ENCODE measurements at regions not wholly inside any gene's neighbourhood (a gene's known extent, or its start where the extent isn't known, plus 50 kb on each side); places are given as distances from the start of the nearest gene placed in this dataset.
"Not testable (repeated sequence)": the region's sequence is repeated elsewhere in the genome, so short reads cannot be mapped to it uniquely, and the experiment has no call there.

GRCh38 chr13:89011615-89012014, 1340.4 kb downstream of the SLITRK5 start:
- H3K36me3 Mint-ChIP-seq: no peaks in the 10 kb centered on the region
- no peak for DNase-seq
- H3K9me3 Mint-ChIP-seq: peaks cover 0 to 4% (median 0%) of the 10 kb centered on the region in 6 donors
- H3K27me3 Mint-ChIP-seq (ENCODE audit: low read depth in 3 of 3): peaks cover 0 to 6% (median 1%) of the 10 kb centered on the region in 3 donors
- H3K4me3 Mint-ChIP-seq: no peak overlapping the region
- no peaks in the 10 kb centered on the region for H3K4me1 Mint-ChIP-seq
- H3K27ac Mint-ChIP-seq: no peak overlapping the region

GRCh38 chr13:89027694-89028306, 1356.6 kb downstream of the SLITRK5 start:
- no peak for DNase-seq
- peaks cover 0 to 6% (median 0%) of the 10 kb centered on the region in 6 donors for H3K9me3 Mint-ChIP-seq
- H3K27ac Mint-ChIP-seq: no peak overlapping the region
- peaks cover 0 to 11% (median 0%) of the 10 kb centered on the region in 3 donors for H3K36me3 Mint-ChIP-seq
- H3K4me1 Mint-ChIP-seq: no peaks in the 10 kb centered on the region
- no peak overlapping the region for H3K4me3 Mint-ChIP-seq
- H3K27me3 Mint-ChIP-seq (ENCODE audit: low read depth in 3 of 3): peaks cover 1 to 3% (median 3%) of the 10 kb centered on the region in 3 donors

GRCh38 chr13:89029062-89029461, 1357.9 kb downstream of the SLITRK5 start:
- H3K27ac Mint-ChIP-seq: no peak overlapping the region
- peaks cover 5 to 18% (median 6%) of the 10 kb centered on the region in 3 donors for H3K36me3 Mint-ChIP-seq
- peaks cover 0 to 3% (median 3%) of the 10 kb centered on the region in 3 donors for H3K27me3 Mint-ChIP-seq (ENCODE audit: low read depth in 3 of 3)
- no peaks in the 10 kb centered on the region for H3K4me1 Mint-ChIP-seq
- H3K9me3 Mint-ChIP-seq: peaks cover 0 to 6% (median 4%) of the 10 kb centered on the region in 6 donors
- DNase-seq: no peak
- no peak overlapping the region for H3K4me3 Mint-ChIP-seq

GRCh38 chr13:89034015-89034414, 1362.8 kb downstream of the SLITRK5 start:
- Mint-ChIP-seq H3K4me1 (no peaks in the 10 kb centered on the region), H3K27me3 (ENCODE audit: low read depth in 3 of 3) (peaks cover 0 to 2% (median 0%) of the 10 kb centered on the region in 3 donors), H3K9me3 (peaks cover 0 to 8% (median 3%) of the 10 kb centered on the region in 6 donors), H3K27ac (no peak overlapping the region), H3K4me3 (no peak overlapping the region), H3K36me3 (peaks cover 5 to 13% (median 6%) of the 10 kb centered on the region in 3 donors)
- no peak for DNase-seq

- Mint-ChIP-seq H3K27ac (no peak overlapping the region), H3K4me1 (no peaks in the 10 kb centered on the region), H3K4me3 (no peak overlapping the region), H3K9me3 (peaks cover 0 to 3% (median 0%) of the 10 kb centered on the region in 6 donors), H3K36me3 (no peaks in the 10 kb centered on the region), H3K27me3 (ENCODE audit: low read depth in 3 of 3) (peaks cover 0 to 2% (median 0%) of the 10 kb centered on the region in 3 donors)
- DNase-seq: no peak
Observed at GRCh38 chr13:89052699-89053098, 1381.5 kb downstream of the SLITRK5 start.

- H3K4me1 Mint-ChIP-seq: no peaks in the 10 kb centered on the region
- H3K9me3 Mint-ChIP-seq: peaks cover 0 to 3% (median 0%) of the 10 kb centered on the region in 6 donors
- H3K27me3 Mint-ChIP-seq (ENCODE audit: low read depth in 3 of 3): peaks cover 0 to 2% (median 0%) of the 10 kb centered on the region in 3 donors
- H3K4me3 Mint-ChIP-seq: no peak overlapping the region
- no peaks in the 10 kb centered on the region for H3K36me3 Mint-ChIP-seq
- DNase-seq: no peak
- H3K27ac Mint-ChIP-seq: no peak overlapping the region
Observed at GRCh38 chr13:89053418-89053817, 1382.2 kb downstream of the SLITRK5 start.

GRCh38 chr13:89057274-89057673, 1386.1 kb downstream of the SLITRK5 start:
- H3K27ac Mint-ChIP-seq: no peak overlapping the region
- H3K27me3 Mint-ChIP-seq (ENCODE audit: low read depth in 3 of 3): peaks cover 0 to 5% (median 0%) of the 10 kb centered on the region in 3 donors
- no peaks in the 10 kb centered on the region for H3K36me3 Mint-ChIP-seq
- DNase-seq: no peak
- H3K9me3 Mint-ChIP-seq: peaks cover 0 to 3% (median 0%) of the 10 kb centered on the region in 6 donors
- no peaks in the 10 kb centered on the region for H3K4me1 Mint-ChIP-seq
- no peak overlapping the region for H3K4me3 Mint-ChIP-seq

GRCh38 chr13:89057862-89058261, 1386.7 kb downstream of the SLITRK5 start:
- H3K9me3 Mint-ChIP-seq: peaks cover 0 to 3% (median 0%) of the 10 kb centered on the region in 6 donors
- H3K4me1 Mint-ChIP-seq: no peaks in the 10 kb centered on the region
- H3K36me3 Mint-ChIP-seq: no peaks in the 10 kb centered on the region
- peaks cover 0 to 5% (median 0%) of the 10 kb centered on the region in 3 donors for H3K27me3 Mint-ChIP-seq (ENCODE audit: low read depth in 3 of 3)
- no peak for DNase-seq
- H3K4me3 Mint-ChIP-seq: no peak overlapping the region
- H3K27ac Mint-ChIP-seq: no peak overlapping the region

GRCh38 chr13:89061821-89062220, 1390.7 kb downstream of the SLITRK5 start:
- Mint-ChIP-seq H3K4me3 (no peak overlapping the region), H3K4me1 (peaks cover 0 to 1% of the 10 kb centered on the region in 2 donors), H3K36me3 (no peaks in the 10 kb centered on the region), H3K9me3 (no peaks in the 10 kb centered on the region), H3K27ac (peak overlapping the region in 1 of 6 donors; percentile 6), H3K27me3 (ENCODE audit: low read depth in 3 of 3) (peaks cover 0 to 3% (median 0%) of the 10 kb centered on the region in 3 donors)
- no peak for DNase-seq

GRCh38 chr13:89066868-89067466, 1395.8 kb downstream of the SLITRK5 start:
- DNase-seq: peak; percentile 49 to 65 (median 56)
- Mint-ChIP-seq H3K9me3 (no peaks in the 10 kb centered on the region), H3K27me3 (ENCODE audit: low read depth in 3 of 3) (no peaks in the 10 kb centered on the region), H3K4me1 (peaks cover 0 to 5% of the 10 kb centered on the region in 2 donors), H3K27ac (peak overlapping the region in 1 of 6 donors; percentile 15), H3K4me3 (no peak overlapping the region), H3K36me3 (no peaks in the 10 kb centered on the region)

GRCh38 chr13:89072979-89073378, 1401.8 kb downstream of the SLITRK5 start:
- H3K4me1 Mint-ChIP-seq: no peaks in the 10 kb centered on the region
- H3K27ac Mint-ChIP-seq: no peak overlapping the region
- H3K4me3 Mint-ChIP-seq: no peak overlapping the region
- H3K27me3 Mint-ChIP-seq (ENCODE audit: low read depth in 3 of 3): peaks cover 0 to 3% (median 1%) of the 10 kb centered on the region in 3 donors
- DNase-seq: no peak
- H3K36me3 Mint-ChIP-seq: no peaks in the 10 kb centered on the region
- H3K9me3 Mint-ChIP-seq: no peaks in the 10 kb centered on the region

- H3K27me3 Mint-ChIP-seq (ENCODE audit: low read depth in 3 of 3): peaks cover 0 to 3% (median 1%) of the 10 kb centered on the region in 3 donors
- no peak overlapping the region for H3K4me3 Mint-ChIP-seq
- DNase-seq: no peak
- no peaks in the 10 kb centered on the region for H3K4me1 Mint-ChIP-seq
- H3K36me3 Mint-ChIP-seq: no peaks in the 10 kb centered on the region
- peaks cover 0 to 2% (median 0%) of the 10 kb centered on the region in 6 donors for H3K9me3 Mint-ChIP-seq
- H3K27ac Mint-ChIP-seq: no peak overlapping the region
Observed at GRCh38 chr13:89076622-89077021, 1405.5 kb downstream of the SLITRK5 start.

GRCh38 chr13:89082623-89083022, 1411.5 kb downstream of the SLITRK5 start:
- Mint-ChIP-seq H3K4me1 (no peaks in the 10 kb centered on the region), H3K27ac (no peak overlapping the region), H3K36me3 (peaks cover 0 to 3% (median 0%) of the 10 kb centered on the region in 3 donors), H3K4me3 (no peak overlapping the region), H3K9me3 (peaks cover 0 to 5% (median 4%) of the 10 kb centered on the region in 6 donors), H3K27me3 (ENCODE audit: low read depth in 3 of 3) (peaks cover 0 to 6% (median 0%) of the 10 kb centered on the region in 3 donors)
- no peak for DNase-seq

- not testable (repeated sequence) for H3K4me3 Mint-ChIP-seq; H3K27me3 Mint-ChIP-seq (ENCODE audit: low read depth in 3 of 3); H3K36me3 Mint-ChIP-seq; H3K9me3 Mint-ChIP-seq; H3K4me1 Mint-ChIP-seq; DNase-seq; H3K27ac Mint-ChIP-seq
Observed at GRCh38 chr13:89088107-89088506, 1416.9 kb downstream of the SLITRK5 start.

Data from immature natural killer cell (primary cell).